RWPE1 (cell line): ENCODE measurements at regions not wholly inside any gene's neighbourhood (a gene's known extent, or its start where the extent isn't known, plus 50 kb on each side); places are given as distances from the start of the nearest gene placed in this dataset.

Experiments
- CTCF ChIA-PET: fragments of 350-600 bp; sonication (Branson Sonifier 250); formaldehyde crosslinking; extraction: SDS; loops from one replicate; lab custom pipeline; 2021; lab: Yijun Ruan, JAX
- POLR2A ChIA-PET: fragments of 400-600 bp; formaldehyde crosslinking; extraction: SDS; loops from one replicate; lab custom pipeline; 2020; ENCODE audit warnings: antibody characterized with exemption; ENCODE audit not compliant: low non-redundant PET; lab: Yijun Ruan, JAX
- DNase-seq: peaks from one replicate; pipeline ENCODE4 v3.0.0; 2012; ENCODE audit warnings: low spot score
- H3K27ac ChIP-seq: fragments of 450-650 bp; 2 replicates; pipeline ENCODE4 v1.5.1; 2017
- CTCF ChIP-seq: fragments of 450-650 bp; conservative IDR thresholded peaks from 2 replicates; pipeline ENCODE4 v1.5.1; 2017; ENCODE audit warnings: low read depth, mild to moderate bottlenecking

- no peak overlapping the region for H3K27ac ChIP-seq
- POLR2A ChIA-PET, result no interaction called here
- DNase-seq, result peak; percentile 51
- TF ChIP-seq CTCF, result peak; percentile 77
- CTCF ChIA-PET, result interaction anchor here (0.5 to 1.9 kb wide), 12 partner anchors 10 to 1269 kb away, joined by 3 to 6 read pairs (median 3); no protein-coding TSS in a partner anchor
These were observed 120.0 kb downstream of the SETD4 start for GRCh38 chr21:35940074-35940927.

DNA sequence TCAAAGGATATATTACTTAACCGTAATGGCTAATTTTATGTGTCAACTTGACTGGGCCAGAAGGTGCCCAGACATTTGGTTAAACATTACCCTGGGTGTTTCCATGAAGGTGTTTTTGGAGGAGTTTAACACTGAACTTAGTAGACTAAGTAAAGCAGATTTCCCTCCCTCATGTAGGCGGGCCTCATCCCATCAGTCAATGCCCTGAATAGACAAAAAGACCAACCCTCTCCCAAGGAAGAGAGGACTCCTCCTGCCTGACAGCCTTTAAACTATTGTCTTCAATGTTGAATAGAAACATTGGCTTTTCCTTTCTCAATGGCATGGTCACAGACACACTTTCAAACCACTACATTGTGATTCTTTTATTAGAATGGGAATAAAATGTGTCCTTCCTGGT, 121.9 kb downstream of the SETD4 start:
- CTCF ChIA-PET, result no interaction called here
- no peak for TF ChIP-seq CTCF
- DNase-seq, result no peak
- no peak overlapping the region for H3K27ac ChIP-seq
- POLR2A ChIA-PET, result no interaction called here

GRCh38 chr21:35933466-35933865, 126.9 kb downstream of the SETD4 start:
- H3K27ac ChIP-seq, result no peak overlapping the region
- TF ChIP-seq CTCF, result no peak
- POLR2A ChIA-PET, result no interaction called here
- CTCF ChIA-PET, result interaction anchor here (0.7 kb wide), 1 partner anchor 1566 kb away, joined by 4 read pairs; no protein-coding TSS in a partner anchor
- peak; percentile 67 for DNase-seq

- POLR2A ChIA-PET, result no interaction called here
- CTCF ChIA-PET, result interaction anchor here (0.6 to 0.7 kb wide), 2 partner anchors 265 to 520 kb away, joined by 3 read pairs; no protein-coding TSS in a partner anchor
- no peak for TF ChIP-seq CTCF
- H3K27ac ChIP-seq, result peak overlapping the region; percentile 55; the same call in 1 of the 2 replicates
- DNase-seq, result peak; percentile 70
These were observed 128.0 kb downstream of the SETD4 start for GRCh38 chr21:35932232-35932911.

GRCh38 chr21:35929901-35930300, 130.4 kb downstream of the SETD4 start:
- ChIA-PET CTCF (interaction anchor here (0.7 kb wide), 1 partner anchor 11 kb away, joined by 7 read pairs; no protein-coding TSS in a partner anchor), POLR2A (no interaction called here)
- no peak for TF ChIP-seq CTCF
- DNase-seq, result no peak
- no peak overlapping the region for H3K27ac ChIP-seq

- no peak for DNase-seq
- CTCF ChIA-PET, result interaction anchor here (0.9 kb wide), 1 partner anchor 9 kb away, joined by 3 read pairs; no protein-coding TSS in a partner anchor
- no peak for TF ChIP-seq CTCF
- H3K27ac ChIP-seq, result no peak overlapping the region
- POLR2A ChIA-PET, result no interaction called here
These were observed 133.1 kb downstream of the SETD4 start for GRCh38 chr21:35927262-35927661.
